Pancreas (tissue), 10 donors: ENCODE measurements at regions not wholly inside any gene's neighbourhood (a gene's known extent, or its start where the extent isn't known, plus 50 kb on each side); places are given as distances from the start of the nearest gene placed in this dataset.

Experiments
- ATAC-seq, 4 donors: fragments of 200-7000 bp; cut with Tn5 transposase; one replicate each; pipeline versions ENCODE4 v1.8.0 to v1.9.1; 2020; ENCODE audit warnings: mild to moderate bottlenecking in 4 of 4, moderate library complexity in 4 of 4
- DNase-seq, 6 donors: peaks; one replicate each; pipeline ENCODE4 v3.0.0-alpha.2; 2020
- FAIRE-seq: peaks from 2 replicates; lab custom pipeline; 2012; peaks lifted over from hg19 to GRCh38; lab: Jason Lieb, UNC
- H3K27ac ChIP-seq, 4 donors: fragments of 200-600 bp; sonication (generic); 1 replicate in 3 of 4; 2 replicates in 1 of 4; pipeline versions ENCODE4 v1.5.0 to v1.8.0; 2020
- H3K27me3 ChIP-seq, 4 donors: fragments of 200-600 bp; one replicate each; pipeline ENCODE4 v1.8.0; 2021
- H3K36me3 ChIP-seq, 3 donors: fragments of 200-600 bp; sonication (generic) in 1 of 3; one replicate each; pipeline versions ENCODE4 v1.5.0 to v1.8.0; 2020 to 2021
- H3K4me1 ChIP-seq, 3 donors: fragments of 200-600 bp; one replicate each; pipeline ENCODE4 v1.8.0; 2021
- H3K4me3 ChIP-seq, 4 donors: fragments of 200-600 bp; sonication (generic) in 2 of 4; one replicate each; pipeline versions ENCODE4 v1.5.0 to v1.8.0; 2020 to 2021
- H3K9me3 ChIP-seq, 4 donors: fragments of 200-600 bp; one replicate each; pipeline ENCODE4 v1.8.0; 2021
- WGBS, 2 donors: extraction: QIAGEN DNeasy Blood & Tissue Kit; methylation state at CpG; one replicate each; pipeline ENCODE4 v1.1.7; 2013; 5-methylcytosine and 5-hydroxymethylcytosine counted together
- intact Hi-C, 3 donors: fragments of 100-400 bp; cut with DNase I; formaldehyde crosslinking; loops; one replicate each; pipeline versions ENCODE4 v1.11.1 to v1.14.2; 2022
- TF ChIP-seq, protein P1 (sequence below), 4 donors: fragments of 200-600 bp; sonication (generic) in 3 of 4; IDR thresholded peaks; one replicate each; pipeline versions ENCODE4 v1.5.0 to v1.8.0; 2021; ENCODE audit warnings: antibody characterized with exemption in 4 of 4
- donor health status: healthy with polysubstance abuse.
- donor health status: DM: no; HTN: no; CAD: no; lungs with moderate emphysema.
- donor health status: DM: no; HTN: no; CAD: no.
- donor health status: control.
- donor health status: control.
- donor health status: Bipolar disorder and iron deficiency.
- donor health status: DM: yes; HTN: yes; CAD: no.
- donor health status: DM: no; HTN: no; CAD: no.
- donor health status: DM: no; HTN: no; CAD: no.
- donor health status: DM: yes; HTN: yes; CAD: no.

- ATAC-seq (no peak), FAIRE-seq (no peak), DNase-seq (no peak)
- WGBS, 2 donors, result 54 to 64% methylated on average over 6 of the region's 6 CpGs
- H3K9me3 ChIP-seq, result no peaks in the 10 kb centered on the region
- H3K4me1 ChIP-seq, result no peaks in the 10 kb centered on the region
- H3K36me3 ChIP-seq, result no peaks in the 10 kb centered on the region
- no peak overlapping the region for H3K27ac ChIP-seq
- no peak overlapping the region for H3K4me3 ChIP-seq
- intact Hi-C loops, result no loop called here
- TF ChIP-seq, protein P1, sequence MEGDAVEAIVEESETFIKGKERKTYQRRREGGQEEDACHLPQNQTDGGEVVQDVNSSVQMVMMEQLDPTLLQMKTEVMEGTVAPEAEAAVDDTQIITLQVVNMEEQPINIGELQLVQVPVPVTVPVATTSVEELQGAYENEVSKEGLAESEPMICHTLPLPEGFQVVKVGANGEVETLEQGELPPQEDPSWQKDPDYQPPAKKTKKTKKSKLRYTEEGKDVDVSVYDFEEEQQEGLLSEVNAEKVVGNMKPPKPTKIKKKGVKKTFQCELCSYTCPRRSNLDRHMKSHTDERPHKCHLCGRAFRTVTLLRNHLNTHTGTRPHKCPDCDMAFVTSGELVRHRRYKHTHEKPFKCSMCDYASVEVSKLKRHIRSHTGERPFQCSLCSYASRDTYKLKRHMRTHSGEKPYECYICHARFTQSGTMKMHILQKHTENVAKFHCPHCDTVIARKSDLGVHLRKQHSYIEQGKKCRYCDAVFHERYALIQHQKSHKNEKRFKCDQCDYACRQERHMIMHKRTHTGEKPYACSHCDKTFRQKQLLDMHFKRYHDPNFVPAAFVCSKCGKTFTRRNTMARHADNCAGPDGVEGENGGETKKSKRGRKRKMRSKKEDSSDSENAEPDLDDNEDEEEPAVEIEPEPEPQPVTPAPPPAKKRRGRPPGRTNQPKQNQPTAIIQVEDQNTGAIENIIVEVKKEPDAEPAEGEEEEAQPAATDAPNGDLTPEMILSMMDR (IDR thresholded peaks at IDR 0.05), result no peak
- H3K27me3 ChIP-seq, result no peaks in the 10 kb centered on the region
These were observed 564.8 kb downstream of the ACTL7B start for GRCh38 chr9:108290839-108291585.

- H3K4me3 ChIP-seq, result no peak overlapping the region
- no peak for ATAC-seq
- TF ChIP-seq, protein P1 (IDR thresholded peaks at IDR 0.05), result no peak
- no peaks in the 10 kb centered on the region for H3K9me3 ChIP-seq
- DNase-seq, result no peak
- H3K27me3 ChIP-seq, result no peaks in the 10 kb centered on the region
- no peaks in the 10 kb centered on the region for H3K4me1 ChIP-seq
- 86 to 90% methylated on average over 7 of the region's 7 CpGs for WGBS, 2 donors
- FAIRE-seq, result no peak
- intact Hi-C loops, result no loop called here
- no peak overlapping the region for H3K27ac ChIP-seq
- no peaks in the 10 kb centered on the region for H3K36me3 ChIP-seq
These were observed 569.1 kb downstream of the ACTL7B start for GRCh38 chr9:108286638-108287206.

- no peaks in the 10 kb centered on the region for H3K36me3 ChIP-seq
- DNase-seq, result no peak
- H3K27ac ChIP-seq, result no peak overlapping the region
- FAIRE-seq, result no peak
- no peak overlapping the region for H3K4me3 ChIP-seq
- no peak for ATAC-seq
- H3K27me3 ChIP-seq, result no peaks in the 10 kb centered on the region
- 86 to 92% methylated on average over 6 of the region's 6 CpGs for WGBS, 2 donors
- TF ChIP-seq, protein P1 (IDR thresholded peaks at IDR 0.05), result no peak
- H3K9me3 ChIP-seq, result no peaks in the 10 kb centered on the region
- no peaks in the 10 kb centered on the region for H3K4me1 ChIP-seq
- intact Hi-C loops, result no loop called here
These were observed 572.1 kb downstream of the ACTL7B start for GRCh38 chr9:108283696-108284095.

DNA sequence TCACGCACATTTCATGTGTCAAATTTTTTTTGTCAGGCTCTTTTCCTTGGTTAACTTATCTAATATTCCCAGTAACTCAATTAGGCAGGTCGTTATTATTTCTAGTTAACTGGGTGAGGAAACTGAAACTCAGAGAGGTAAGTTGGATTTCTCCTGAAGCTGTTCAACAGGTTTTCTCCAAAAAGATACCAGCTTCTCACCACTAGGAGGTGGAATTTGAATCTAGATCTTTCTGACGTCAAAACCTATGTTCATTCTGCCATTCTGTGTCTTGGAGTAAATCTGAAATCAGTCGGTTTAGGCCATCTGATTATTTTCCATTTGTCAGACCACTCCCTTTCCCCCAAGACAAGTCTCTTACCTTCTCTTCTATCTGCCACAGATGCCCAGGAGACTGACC lies 572.9 kb downstream of the ACTL7B start:
- FAIRE-seq, result no peak

More for the DNA sequence above, 572.9 kb downstream of the ACTL7B start:
- TF ChIP-seq, protein P1 (IDR thresholded peaks at IDR 0.05), result peak in 3 of 4 donors; percentile 13 to 33 (median 20)
- intact Hi-C loops, result no loop called here
- no peak overlapping the region for H3K4me3 ChIP-seq
- no peaks in the 10 kb centered on the region for H3K27me3 ChIP-seq
- no peaks in the 10 kb centered on the region for H3K36me3 ChIP-seq
- no peak for ATAC-seq
- no peak overlapping the region for H3K27ac ChIP-seq
- DNase-seq, result no peak
- H3K9me3 ChIP-seq, result no peaks in the 10 kb centered on the region
- no peaks in the 10 kb centered on the region for H3K4me1 ChIP-seq
- WGBS, 2 donors, result 39 to 47% methylated on average over 4 of the region's 4 CpGs
